ENCODE measurements at regions not wholly inside any gene's neighbourhood (a gene's known extent, or its start where the extent isn't known, plus 50 kb on each side); places are given as distances from the start of the nearest gene placed in this dataset.
"Not testable (repeated sequence)": the region's sequence is repeated elsewhere in the genome, so short reads cannot be mapped to it uniquely, and the experiment has no call there.

DNA sequence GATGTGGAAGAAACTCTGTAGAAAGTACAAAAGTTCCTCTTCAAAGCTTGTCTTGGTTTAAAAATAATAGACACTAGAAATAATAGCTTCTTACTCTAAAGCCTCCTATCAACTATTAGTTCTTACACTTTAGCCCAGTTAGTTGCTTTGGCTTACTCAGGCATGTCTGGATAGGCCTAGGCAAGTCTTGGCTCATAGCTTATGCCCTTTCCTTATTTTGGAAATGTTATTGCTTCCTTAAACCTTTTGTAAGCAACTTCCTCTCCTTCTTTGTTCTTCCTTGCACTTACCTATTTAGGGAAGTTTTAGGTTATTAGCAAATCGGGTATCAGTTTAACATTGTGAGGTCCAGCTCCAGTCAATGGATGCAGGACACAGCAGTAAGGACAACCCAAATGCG, 628.4 kb upstream of the PRR20A start:
- not testable (repeated sequence) for TF ChIP-seq POLR2A, POLR2AphosphoS5 (IDR thresholded peaks at IDR 0.05)
- TF ChIP-seq, protein P1, sequence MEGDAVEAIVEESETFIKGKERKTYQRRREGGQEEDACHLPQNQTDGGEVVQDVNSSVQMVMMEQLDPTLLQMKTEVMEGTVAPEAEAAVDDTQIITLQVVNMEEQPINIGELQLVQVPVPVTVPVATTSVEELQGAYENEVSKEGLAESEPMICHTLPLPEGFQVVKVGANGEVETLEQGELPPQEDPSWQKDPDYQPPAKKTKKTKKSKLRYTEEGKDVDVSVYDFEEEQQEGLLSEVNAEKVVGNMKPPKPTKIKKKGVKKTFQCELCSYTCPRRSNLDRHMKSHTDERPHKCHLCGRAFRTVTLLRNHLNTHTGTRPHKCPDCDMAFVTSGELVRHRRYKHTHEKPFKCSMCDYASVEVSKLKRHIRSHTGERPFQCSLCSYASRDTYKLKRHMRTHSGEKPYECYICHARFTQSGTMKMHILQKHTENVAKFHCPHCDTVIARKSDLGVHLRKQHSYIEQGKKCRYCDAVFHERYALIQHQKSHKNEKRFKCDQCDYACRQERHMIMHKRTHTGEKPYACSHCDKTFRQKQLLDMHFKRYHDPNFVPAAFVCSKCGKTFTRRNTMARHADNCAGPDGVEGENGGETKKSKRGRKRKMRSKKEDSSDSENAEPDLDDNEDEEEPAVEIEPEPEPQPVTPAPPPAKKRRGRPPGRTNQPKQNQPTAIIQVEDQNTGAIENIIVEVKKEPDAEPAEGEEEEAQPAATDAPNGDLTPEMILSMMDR (IDR thresholded peaks at IDR 0.05 in 8 of 11, conservative IDR thresholded peaks at IDR 0.05 in 3 of 11): not testable (repeated sequence)

Measured in spleen (tissue), 7 donors.